ENCODE measurements at regions not wholly inside any gene's neighbourhood (a gene's known extent, or its start where the extent isn't known, plus 50 kb on each side); places are given as distances from the start of the nearest gene placed in this dataset.
"Not testable (repeated sequence)": the region's sequence is repeated elsewhere in the genome, so short reads cannot be mapped to it uniquely, and the experiment has no call there.

GRCh38 chr20:64327223-64327549 lies 71.6 kb downstream of the PCMTD2 start:
- not testable (repeated sequence) for DNase-seq (ENCODE audit: low read depth); H3K4me3 ChIP-seq (ENCODE audit: low read depth, low read length)

GRCh38 chr20:64327550-64328317 lies 72.2 kb downstream of the PCMTD2 start:
- peak; percentile 35 for DNase-seq (ENCODE audit: low read depth)
- H3K4me3 ChIP-seq (ENCODE audit: low read depth, low read length) = not testable (repeated sequence)

GRCh38 chr20:64328595-64329250 lies 73.2 kb downstream of the PCMTD2 start:
- not testable (repeated sequence) for DNase-seq (ENCODE audit: low read depth); H3K4me3 ChIP-seq (ENCODE audit: low read depth, low read length)

GRCh38 chr20:64332627-64333026 lies 77.1 kb downstream of the PCMTD2 start:
- not testable (repeated sequence) for DNase-seq (ENCODE audit: low read depth); H3K4me3 ChIP-seq (ENCODE audit: low read depth, low read length)

Measured in NB4 (cell line).